NCI-H526 (cell line): ENCODE measurements at regions not wholly inside any gene's neighbourhood (a gene's known extent, or its start where the extent isn't known, plus 50 kb on each side); places are given as distances from the start of the nearest gene placed in this dataset.

Source experiments
- DNase-seq, 2 experiments: peaks; one replicate each; lab custom pipeline; 2025; lab: John Stamatoyannopoulos, UW

- DNase-seq, result peak in 1 of 2 experiments; percentile 76
Observed at GRCh38 chr11:131121426-131122333, 205.4 kb upstream of the SNX19 start.

- peak in 1 of 2 experiments; percentile 40 for DNase-seq
Observed at GRCh38 chr11:131122448-131122847, 206.2 kb upstream of the SNX19 start.

GRCh38 chr11:131129474-131129873 lies 213.2 kb upstream of the SNX19 start:
- DNase-seq, result peak; percentile 47 to 69

GRCh38 chr11:131135611-131136010 lies 219.3 kb upstream of the SNX19 start:
- DNase-seq, result no peak

GRCh38 chr11:131136486-131136885 lies 220.2 kb upstream of the SNX19 start:
- DNase-seq, result peak in 1 of 2 experiments; percentile 35

GRCh38 chr11:131137046-131137445 lies 220.8 kb upstream of the SNX19 start:
- no peak for DNase-seq

GRCh38 chr11:131138731-131139130 lies 222.5 kb upstream of the SNX19 start:
- no peak for DNase-seq

GRCh38 chr11:131145791-131146190 lies 224.6 kb upstream of the NTM start:
- DNase-seq, result no peak

- peak in 1 of 2 experiments; percentile 28 for DNase-seq
Observed at GRCh38 chr11:131146827-131147490, 223.5 kb upstream of the NTM start.

- DNase-seq, result peak; percentile 21 to 50
Observed at GRCh38 chr11:131154351-131154750, 216.1 kb upstream of the NTM start.

GRCh38 chr11:131157678-131158077 lies 212.7 kb upstream of the NTM start:
- no peak for DNase-seq

- no peak for DNase-seq
Observed at GRCh38 chr11:131160846-131161245, 209.6 kb upstream of the NTM start.

- no peak for DNase-seq
Observed at GRCh38 chr11:131163613-131164012, 206.8 kb upstream of the NTM start.

GRCh38 chr11:131165036-131165435 lies 205.4 kb upstream of the NTM start:
- no peak for DNase-seq

GRCh38 chr11:131168839-131169713 lies 201.3 kb upstream of the NTM start:
- DNase-seq, result no peak

GRCh38 chr11:131172011-131172410 lies 198.4 kb upstream of the NTM start:
- no peak for DNase-seq

GRCh38 chr11:131178020-131178419 lies 192.4 kb upstream of the NTM start:
- no peak for DNase-seq

GRCh38 chr11:131178596-131178995 lies 191.8 kb upstream of the NTM start:
- DNase-seq, result no peak

GRCh38 chr11:131179836-131180235 lies 190.6 kb upstream of the NTM start:
- no peak for DNase-seq

GRCh38 chr11:131185915-131186314 lies 184.5 kb upstream of the NTM start:
- DNase-seq, result peak in 1 of 2 experiments; percentile 68

GRCh38 chr11:131186629-131187101 lies 183.8 kb upstream of the NTM start:
- DNase-seq, result peak in 1 of 2 experiments; percentile 52

- no peak for DNase-seq
Observed at GRCh38 chr11:131190446-131190845, 180.0 kb upstream of the NTM start.
